ENCODE measurements at regions not wholly inside any gene's neighbourhood (a gene's known extent, or its start where the extent isn't known, plus 50 kb on each side); places are given as distances from the start of the nearest gene placed in this dataset.

- no peak for DNase-seq (ENCODE audit: low spot score)
These were observed 50.9 kb upstream of the ZNF354B start for GRCh38 chr5:178808886-178809285.

DNA sequence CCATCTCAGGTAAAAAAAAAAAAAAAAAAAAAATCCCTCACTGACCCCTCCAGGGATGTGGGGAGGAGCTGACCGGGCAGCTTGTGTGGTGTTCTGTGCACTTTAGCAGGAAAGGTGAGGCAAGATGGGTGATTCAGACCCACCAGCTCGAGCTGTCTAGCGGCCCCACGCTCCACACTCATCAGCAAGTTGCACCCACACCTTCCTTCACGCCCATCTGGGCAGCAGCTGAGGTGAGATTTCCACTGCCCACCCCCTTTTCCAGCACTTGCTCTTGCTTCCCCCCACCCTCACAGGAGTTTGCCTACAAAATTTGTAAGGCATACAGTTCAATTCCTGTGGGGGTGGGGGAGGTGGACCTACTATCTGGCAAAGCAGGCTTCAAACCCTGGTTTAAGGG lies 58.7 kb upstream of the ZNF354B start:
- no peak for DNase-seq (ENCODE audit: low spot score)

GRCh38 chr5:178797546-178798440 lies 62.0 kb upstream of the ZNF354B start:
- no peak for DNase-seq (ENCODE audit: low spot score)

- no peak for DNase-seq (ENCODE audit: low spot score)
These were observed 62.6 kb upstream of the ZNF354B start for GRCh38 chr5:178797101-178797521.

- no peak for DNase-seq (ENCODE audit: low spot score)
These were observed 63.4 kb upstream of the ZNF354B start for GRCh38 chr5:178796165-178796945.

- no peak for DNase-seq (ENCODE audit: low spot score)
These were observed 64.0 kb upstream of the ZNF354A start for GRCh38 chr5:178794433-178794832.

DNA sequence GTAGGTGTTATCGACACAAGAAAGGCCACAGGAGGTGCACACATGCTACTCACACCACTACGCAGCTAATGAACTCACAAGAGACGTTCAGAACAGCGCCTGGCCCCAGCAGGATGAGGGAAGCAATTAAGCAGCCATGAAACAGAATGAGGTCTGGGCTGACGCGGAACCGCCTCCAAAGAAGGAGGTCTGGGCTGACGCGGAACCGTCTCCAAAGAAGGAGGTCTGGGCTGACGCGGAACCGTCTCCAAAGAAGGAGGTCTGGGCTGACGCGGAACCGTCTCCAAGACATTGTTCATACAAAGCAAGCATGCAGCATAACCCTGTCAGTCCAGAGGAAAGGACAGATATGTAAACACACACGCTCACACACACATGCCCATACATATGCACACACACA lies 63.2 kb upstream of the ZNF354A start:
- DNase-seq (ENCODE audit: low spot score): no peak

- DNase-seq (ENCODE audit: low spot score): no peak
These were observed 62.7 kb upstream of the ZNF354A start for GRCh38 chr5:178793151-178793550.

- no peak for DNase-seq (ENCODE audit: low spot score)
These were observed 61.5 kb upstream of the ZNF354A start for GRCh38 chr5:178791976-178792375.

- DNase-seq (ENCODE audit: low spot score): no peak
These were observed 59.9 kb upstream of the ZNF354A start for GRCh38 chr5:178790371-178790770.

DNA sequence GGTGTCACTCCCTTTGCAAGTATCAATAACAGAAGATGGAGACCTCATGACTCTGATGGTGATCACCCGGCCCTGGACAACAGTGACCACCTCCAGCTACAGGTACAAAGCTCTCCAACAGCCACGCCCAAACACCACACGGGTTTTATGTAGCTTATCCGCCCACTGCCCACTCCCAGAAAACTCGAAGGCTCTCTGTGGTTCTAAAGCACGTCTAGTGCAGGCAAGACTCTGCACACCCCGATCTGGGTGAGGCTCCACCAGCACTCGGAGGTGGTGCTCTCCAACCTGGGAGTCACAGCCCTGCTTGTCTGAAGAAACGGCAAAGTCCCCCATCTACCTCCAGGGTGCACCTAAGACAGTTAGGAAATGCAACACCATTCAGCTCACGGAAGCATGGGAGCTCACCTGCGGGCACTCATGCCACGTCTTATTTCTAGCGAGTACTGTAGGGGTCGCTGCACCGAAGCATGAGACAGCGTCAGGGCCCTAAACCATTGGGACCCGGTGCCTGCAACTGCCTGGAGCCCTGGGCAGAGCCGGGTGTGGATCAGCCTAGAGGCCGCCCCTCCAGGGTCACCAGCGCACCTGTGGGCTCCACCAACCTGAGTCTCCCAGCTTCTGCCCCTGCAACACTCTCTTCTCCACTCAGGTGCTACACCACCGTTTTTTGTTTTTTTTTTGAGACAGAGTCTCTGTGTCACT lies 58.1 kb upstream of the ZNF354A start:
- DNase-seq (ENCODE audit: low spot score): no peak

- DNase-seq (ENCODE audit: low spot score): no peak
These were observed 57.4 kb upstream of the ZNF354A start for GRCh38 chr5:178787889-178788288.

DNA sequence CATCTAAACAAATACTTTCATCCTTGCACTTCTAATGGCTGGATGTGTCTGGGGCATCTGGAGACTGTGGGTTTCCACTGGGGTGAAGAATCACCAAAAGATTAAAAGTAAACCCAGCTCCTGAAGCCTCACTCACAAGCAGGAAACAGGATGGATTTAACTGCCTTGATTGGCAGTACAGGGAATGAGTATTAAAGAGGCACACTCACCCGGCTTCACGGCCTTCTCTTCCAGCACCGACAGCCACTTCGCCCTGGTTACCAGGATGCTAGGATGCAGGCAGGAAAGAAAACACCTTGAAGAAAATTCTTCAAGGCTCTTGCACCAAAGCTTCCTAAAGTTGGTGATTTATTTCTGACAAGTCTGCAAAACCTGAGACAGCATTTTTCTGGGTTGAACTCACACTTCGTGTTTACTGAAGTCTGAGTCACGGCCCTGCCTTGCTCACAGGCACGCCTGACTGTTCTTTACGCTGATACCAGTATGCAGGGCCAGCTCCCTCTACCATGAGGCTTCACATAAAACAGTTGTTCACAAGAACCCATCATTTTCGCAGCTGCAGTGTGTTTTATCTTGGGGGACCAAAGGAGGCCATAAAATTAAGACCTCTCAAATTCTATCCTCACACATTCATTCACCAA lies 56.5 kb upstream of the ZNF354A start:
- peak; percentile 64 for DNase-seq (ENCODE audit: low spot score)

DNA sequence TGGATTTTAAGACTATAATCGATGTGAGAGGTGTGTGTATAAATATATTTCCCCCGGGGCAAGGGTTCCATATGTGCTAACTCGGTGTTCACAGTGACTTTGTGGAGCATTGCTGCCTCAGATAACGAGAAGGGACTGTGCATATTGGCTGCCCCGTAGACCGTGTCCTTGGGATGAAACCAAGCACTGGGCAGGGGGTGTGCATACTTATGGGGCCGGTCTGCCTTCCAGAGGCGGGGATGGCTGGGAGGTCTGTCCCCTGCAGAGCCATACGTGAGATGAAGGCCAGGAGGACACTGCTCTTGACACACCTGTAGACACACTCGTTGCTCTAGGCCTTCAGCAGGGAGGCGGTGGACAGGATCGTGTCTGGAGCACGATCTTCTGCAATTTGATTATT lies 56.0 kb upstream of the ZNF354A start:
- DNase-seq (ENCODE audit: low spot score): no peak

- DNase-seq (ENCODE audit: low spot score): peak; percentile 47
These were observed 55.5 kb upstream of the ZNF354A start for GRCh38 chr5:178785999-178786398.

DNA sequence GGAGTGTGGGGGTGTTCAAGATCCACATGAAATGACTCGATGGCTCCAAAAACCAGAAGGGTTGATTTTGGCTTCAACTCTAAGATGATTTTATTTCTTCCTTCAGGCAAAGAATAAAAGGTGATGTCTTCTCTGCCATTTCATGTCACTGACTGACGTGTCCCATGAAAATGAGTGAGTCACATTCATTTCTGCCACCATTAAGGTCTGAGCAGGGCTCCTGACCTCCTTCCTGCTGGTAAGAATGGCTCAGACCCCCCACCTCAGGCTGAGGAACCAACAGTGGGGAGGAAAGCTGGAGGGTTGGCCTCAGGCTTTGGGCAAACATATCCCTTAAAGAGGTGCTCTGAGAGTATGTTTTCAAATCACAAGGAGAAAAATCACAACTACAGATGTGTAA lies 53.9 kb upstream of the ZNF354A start:
- no peak for DNase-seq (ENCODE audit: low spot score)

DNA sequence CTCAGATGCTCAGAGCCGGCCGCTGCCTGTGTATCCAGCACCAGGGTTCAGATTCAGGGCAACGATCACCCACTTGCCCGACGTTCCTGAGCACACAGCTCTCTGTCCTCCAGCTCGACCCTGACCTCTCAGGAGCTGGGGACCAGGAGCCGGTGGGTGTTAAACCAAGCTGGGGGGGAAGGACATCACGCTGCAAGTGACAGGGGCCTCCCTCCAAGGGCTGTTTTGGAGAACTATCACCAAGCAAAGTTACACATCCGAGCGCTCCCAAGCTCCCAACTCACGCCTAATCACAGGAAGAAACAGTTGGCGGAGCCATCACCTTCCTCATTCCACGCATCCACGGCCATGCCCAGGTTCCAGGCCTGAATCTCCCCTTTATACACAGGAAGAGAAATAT lies 51.5 kb upstream of the ZNF354A start:
- no peak for DNase-seq (ENCODE audit: low spot score)

DNA sequence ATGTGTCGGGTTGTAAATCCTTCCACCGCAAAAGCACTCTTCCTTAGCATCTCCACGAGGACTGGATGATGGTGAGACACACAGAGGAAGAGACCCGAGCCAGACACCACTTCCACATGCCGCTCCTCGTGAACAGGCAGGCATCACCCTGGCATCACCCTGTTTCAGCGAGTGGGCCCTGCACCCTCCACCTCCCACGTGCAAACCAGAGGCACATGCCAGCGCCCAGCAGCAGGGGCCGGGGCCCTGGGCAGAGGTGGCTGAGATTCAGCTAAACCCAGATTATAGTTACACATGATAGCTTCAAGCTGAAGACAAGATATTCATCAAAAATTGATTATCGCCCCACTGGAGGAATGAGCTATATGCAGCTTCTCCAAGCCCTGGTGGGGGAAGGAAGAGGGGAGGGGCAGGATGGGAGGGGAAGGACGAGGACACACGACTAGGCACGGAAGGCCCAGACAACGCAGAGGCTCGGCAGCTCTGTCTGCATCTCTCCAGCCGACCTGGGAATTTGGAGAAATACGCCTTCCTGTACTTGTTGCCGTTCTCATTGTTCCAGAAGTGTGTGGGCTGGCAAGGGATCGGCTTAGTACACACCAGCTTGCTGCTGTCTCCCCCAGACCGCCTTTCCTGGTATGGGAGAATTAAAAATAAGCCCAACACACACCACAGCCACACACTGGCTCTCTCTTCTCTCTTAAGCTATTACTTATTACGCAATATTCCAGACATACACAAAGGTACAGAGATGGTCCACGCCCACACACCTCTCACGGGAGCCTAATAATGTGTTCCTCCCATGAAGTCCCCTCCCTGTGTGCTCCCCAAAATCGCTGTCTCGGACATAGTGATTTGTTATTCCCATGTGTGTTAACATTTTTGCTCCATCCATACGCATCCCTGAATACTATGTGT lies 50.4 kb upstream of the ZNF354A start:
- no peak for DNase-seq (ENCODE audit: low spot score)
